ENCODE measurements at regions not wholly inside any gene's neighbourhood (a gene's known extent, or its start where the extent isn't known, plus 50 kb on each side); places are given as distances from the start of the nearest gene placed in this dataset.

DNA sequence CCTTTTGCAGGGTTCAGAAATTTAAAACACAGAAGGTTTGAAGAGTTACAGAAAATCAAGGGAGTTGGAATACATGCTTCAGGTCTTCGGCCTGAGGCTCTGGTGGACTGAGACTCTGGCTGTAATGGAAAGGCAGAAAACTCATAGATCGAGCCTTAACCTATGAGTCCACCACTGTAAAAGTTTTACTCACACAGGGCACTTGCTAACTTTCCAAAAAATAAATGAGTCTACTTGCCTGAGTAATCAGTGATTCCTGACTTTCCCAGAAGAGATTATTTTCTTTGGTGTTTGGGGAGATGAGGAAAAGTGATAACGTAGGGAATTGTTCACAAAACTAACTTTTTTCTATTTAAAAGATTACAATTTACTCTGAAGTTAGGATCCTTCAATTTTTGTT is 108.0 kb downstream of the MBL2 start:
- Histone ChIP-seq H3K27ac (ENCODE audit: low read length) (no peak overlapping the region), H3K4me3 (ENCODE audit: low read length) (no peak overlapping the region), H3K9me3 (ENCODE audit: control insufficient read depth, insufficient read depth, low read length) (no peaks in the 10 kb centered on the region), H3K4me1 (ENCODE audit: control insufficient read depth, insufficient read depth, low read length) (no peaks in the 10 kb centered on the region), H3K27me3 (ENCODE audit: control insufficient read depth, insufficient read depth, low read length) (no peaks in the 10 kb centered on the region), H3K36me3 (ENCODE audit: control insufficient read depth, insufficient read depth, low read length) (no peaks in the 10 kb centered on the region)
- Mint-ChIP-seq H3K4me1 (no peaks in the 10 kb centered on the region), H3K36me3 (no peaks in the 10 kb centered on the region), H3K27ac (no peak overlapping the region), H3K27me3 (ENCODE audit: low read depth in 2 of 2) (no peaks in the 10 kb centered on the region), H3K9me3 (peaks cover 3 to 9% of the 10 kb centered on the region in 2 donors), H3K4me3 (no peak overlapping the region)
- DNase-seq = no peak
- TF ChIP-seq, protein P1, sequence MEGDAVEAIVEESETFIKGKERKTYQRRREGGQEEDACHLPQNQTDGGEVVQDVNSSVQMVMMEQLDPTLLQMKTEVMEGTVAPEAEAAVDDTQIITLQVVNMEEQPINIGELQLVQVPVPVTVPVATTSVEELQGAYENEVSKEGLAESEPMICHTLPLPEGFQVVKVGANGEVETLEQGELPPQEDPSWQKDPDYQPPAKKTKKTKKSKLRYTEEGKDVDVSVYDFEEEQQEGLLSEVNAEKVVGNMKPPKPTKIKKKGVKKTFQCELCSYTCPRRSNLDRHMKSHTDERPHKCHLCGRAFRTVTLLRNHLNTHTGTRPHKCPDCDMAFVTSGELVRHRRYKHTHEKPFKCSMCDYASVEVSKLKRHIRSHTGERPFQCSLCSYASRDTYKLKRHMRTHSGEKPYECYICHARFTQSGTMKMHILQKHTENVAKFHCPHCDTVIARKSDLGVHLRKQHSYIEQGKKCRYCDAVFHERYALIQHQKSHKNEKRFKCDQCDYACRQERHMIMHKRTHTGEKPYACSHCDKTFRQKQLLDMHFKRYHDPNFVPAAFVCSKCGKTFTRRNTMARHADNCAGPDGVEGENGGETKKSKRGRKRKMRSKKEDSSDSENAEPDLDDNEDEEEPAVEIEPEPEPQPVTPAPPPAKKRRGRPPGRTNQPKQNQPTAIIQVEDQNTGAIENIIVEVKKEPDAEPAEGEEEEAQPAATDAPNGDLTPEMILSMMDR (IDR thresholded peaks at IDR 0.05) = no peak
- intact Hi-C loops (cut with micrococcal nuclease) = no loop called here
- ATAC-seq = no peak
- 81% methylated on average over 2 of the region's 3 CpGs for WGBS (ENCODE audit: insufficient coverage)

DNA sequence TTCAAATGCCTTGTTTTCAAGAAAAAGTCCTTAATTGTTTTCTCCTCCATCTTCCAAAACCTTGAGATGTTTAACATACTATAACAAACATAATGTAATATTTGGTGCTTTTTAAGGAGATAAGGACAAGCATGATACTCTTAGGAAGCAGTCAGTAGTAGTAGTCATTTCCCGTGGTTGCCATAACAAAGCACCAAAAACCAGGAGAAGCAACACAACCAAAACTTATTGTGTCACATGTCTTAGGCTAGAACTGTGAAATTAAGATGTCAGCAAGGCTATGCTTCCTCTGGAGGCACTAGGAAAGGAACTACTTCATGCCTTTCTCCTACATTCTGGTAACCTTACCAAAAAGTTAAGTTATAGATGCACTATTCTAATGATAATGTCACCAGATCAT is 106.8 kb downstream of the MBL2 start:
- DNase-seq = no peak
- Histone ChIP-seq H3K27me3 (ENCODE audit: control insufficient read depth, insufficient read depth, low read length) (no peaks in the 10 kb centered on the region), H3K9me3 (ENCODE audit: control insufficient read depth, insufficient read depth, low read length) (no peaks in the 10 kb centered on the region), H3K4me3 (ENCODE audit: low read length) (no peak overlapping the region), H3K4me1 (ENCODE audit: control insufficient read depth, insufficient read depth, low read length) (no peaks in the 10 kb centered on the region), H3K27ac (ENCODE audit: low read length) (no peak overlapping the region), H3K36me3 (ENCODE audit: control insufficient read depth, insufficient read depth, low read length) (no peaks in the 10 kb centered on the region)
- Mint-ChIP-seq H3K9me3 (peaks cover 5 to 9% of the 10 kb centered on the region in 2 donors), H3K36me3 (no peaks in the 10 kb centered on the region), H3K4me3 (no peak overlapping the region), H3K27ac (no peak overlapping the region), H3K4me1 (no peaks in the 10 kb centered on the region), H3K27me3 (ENCODE audit: low read depth in 2 of 2) (no peaks in the 10 kb centered on the region)
- 50% methylated on average over 1 of the region's 1 CpG for WGBS (ENCODE audit: insufficient coverage)
- TF ChIP-seq, protein P1 (IDR thresholded peaks at IDR 0.05) = no peak
- ATAC-seq = no peak
- intact Hi-C loops (cut with micrococcal nuclease) = no loop called here

DNA sequence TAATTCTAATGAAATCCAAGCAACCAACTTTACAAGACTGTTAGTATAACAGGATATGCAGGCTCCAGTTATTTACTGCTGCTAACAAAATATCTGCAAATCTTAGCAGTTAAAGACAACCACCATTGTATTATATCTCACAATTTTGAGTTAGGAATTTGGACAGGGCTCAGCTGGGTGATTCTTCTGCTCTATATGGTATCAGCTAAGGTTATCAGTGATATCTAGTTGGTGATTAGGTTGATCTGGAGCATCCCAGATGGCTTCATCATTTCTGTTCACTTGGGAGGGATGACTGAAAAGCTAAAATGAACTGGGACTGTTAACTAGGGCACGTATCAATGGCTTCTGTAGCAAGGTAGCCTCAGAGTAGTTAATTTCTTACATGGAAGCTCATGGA is 105.7 kb downstream of the MBL2 start:
- Mint-ChIP-seq H3K27ac (no peak overlapping the region), H3K36me3 (no peaks in the 10 kb centered on the region), H3K27me3 (ENCODE audit: low read depth in 2 of 2) (no peaks in the 10 kb centered on the region), H3K9me3 (peaks cover 6 to 9% of the 10 kb centered on the region in 2 donors), H3K4me1 (no peaks in the 10 kb centered on the region), H3K4me3 (no peak overlapping the region)
- DNase-seq (no peak), ATAC-seq (no peak)
- intact Hi-C loops (cut with micrococcal nuclease) = no loop called here
- TF ChIP-seq, protein P1 (IDR thresholded peaks at IDR 0.05) = no peak
- H3K27ac ChIP-seq (ENCODE audit: low read length) = no peak overlapping the region
- no peaks in the 10 kb centered on the region for H3K4me1 ChIP-seq (ENCODE audit: control insufficient read depth, insufficient read depth, low read length)
- WGBS (ENCODE audit: insufficient coverage) = 87% methylated on average over 1 of the region's 1 CpG
- H3K4me3 ChIP-seq (ENCODE audit: low read length) = no peak overlapping the region
- H3K9me3 ChIP-seq (ENCODE audit: control insufficient read depth, insufficient read depth, low read length) = no peaks in the 10 kb centered on the region
- H3K27me3 ChIP-seq (ENCODE audit: control insufficient read depth, insufficient read depth, low read length) = no peaks in the 10 kb centered on the region
- no peaks in the 10 kb centered on the region for H3K36me3 ChIP-seq (ENCODE audit: control insufficient read depth, insufficient read depth, low read length)

DNA sequence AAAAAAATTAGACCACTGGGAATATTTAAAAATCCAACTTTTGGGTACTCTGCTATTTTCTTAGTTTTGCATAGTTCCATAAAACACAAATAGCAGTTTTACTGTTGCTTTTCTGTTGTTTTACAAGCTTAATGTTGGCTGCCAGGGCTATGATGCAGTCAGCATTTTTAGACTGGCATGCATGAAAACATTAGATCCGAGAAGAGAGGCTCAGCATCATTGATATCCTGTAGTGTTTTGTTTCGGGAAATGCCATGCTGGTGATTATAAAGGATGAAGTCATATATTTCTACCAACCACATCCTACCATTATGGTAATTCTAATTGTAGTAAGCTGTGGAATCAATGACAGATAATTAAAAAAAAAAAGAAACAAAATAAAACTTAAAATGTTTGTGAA is 104.6 kb downstream of the MBL2 start:
- TF ChIP-seq, protein P1 (IDR thresholded peaks at IDR 0.05) = no peak
- no peaks in the 10 kb centered on the region for H3K9me3 ChIP-seq (ENCODE audit: control insufficient read depth, insufficient read depth, low read length)
- no peak overlapping the region for H3K27ac ChIP-seq (ENCODE audit: low read length)
- Mint-ChIP-seq H3K9me3 (peaks cover 6 to 9% of the 10 kb centered on the region in 2 donors), H3K4me3 (no peak overlapping the region), H3K4me1 (no peaks in the 10 kb centered on the region), H3K36me3 (no peaks in the 10 kb centered on the region), H3K27ac (no peak overlapping the region), H3K27me3 (ENCODE audit: low read depth in 2 of 2) (no peaks in the 10 kb centered on the region)
- no peak for DNase-seq
- 89% methylated on average over 1 of the region's 2 CpGs for WGBS (ENCODE audit: insufficient coverage)
- no peak overlapping the region for H3K4me3 ChIP-seq (ENCODE audit: low read length)
- no peaks in the 10 kb centered on the region for H3K36me3 ChIP-seq (ENCODE audit: control insufficient read depth, insufficient read depth, low read length)
- no peaks in the 10 kb centered on the region for H3K27me3 ChIP-seq (ENCODE audit: control insufficient read depth, insufficient read depth, low read length)
- no peaks in the 10 kb centered on the region for H3K4me1 ChIP-seq (ENCODE audit: control insufficient read depth, insufficient read depth, low read length)
- ATAC-seq = no peak
- intact Hi-C loops (cut with micrococcal nuclease) = no loop called here

All from natural killer cell (primary cell).